ENCODE measurements at regions not wholly inside any gene's neighbourhood (a gene's known extent, or its start where the extent isn't known, plus 50 kb on each side); places are given as distances from the start of the nearest gene placed in this dataset.

DNA sequence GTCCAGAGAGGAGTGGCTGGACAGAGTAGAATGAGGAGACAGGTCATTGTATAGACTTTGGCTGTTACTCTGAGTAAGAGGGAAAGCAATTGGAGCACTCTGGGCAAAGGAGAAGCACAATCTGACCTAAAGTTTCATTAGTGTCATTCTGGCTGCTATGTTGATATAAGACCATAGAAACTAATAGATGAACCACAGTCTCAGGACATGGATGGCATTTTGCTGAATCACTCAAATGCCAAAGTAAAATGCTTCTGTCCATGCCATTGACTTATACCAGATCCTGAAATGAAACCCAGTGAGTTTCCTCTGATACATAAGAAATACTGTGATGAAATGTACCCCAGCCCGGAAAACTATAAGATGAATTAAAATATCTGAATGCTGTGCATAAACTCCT, 65.8 kb upstream of the COCH start:
- TF ChIP-seq CTCF (conservative IDR thresholded peaks at IDR 0.05 in 1 of 2, IDR thresholded peaks at IDR 0.05 in 1 of 2; ENCODE audit: extremely low read depth in 1 of 2, insufficient read depth in 1 of 2, low read depth in 1 of 2, low read length in 2 of 2) (no peak), EZH2 (IDR thresholded peaks at IDR 0.05; ENCODE audit: borderline replicate concordance, low read length) (no peak)
